Heart right ventricle (tissue), 16 donors: ENCODE measurements at regions not wholly inside any gene's neighbourhood (a gene's known extent, or its start where the extent isn't known, plus 50 kb on each side); places are given as distances from the start of the nearest gene placed in this dataset.

Source experiments
- ATAC-seq, 8 donors: fragments of 200-7000 bp; cut with Tn5 transposase; one replicate each; pipeline ENCODE4 v1.9.1; 2020; ENCODE audit warnings: mild to moderate bottlenecking in 8 of 8, moderate library complexity in 8 of 8, moderate number of reproducible peaks in 1 of 8
- DNase-seq, 2 donors: peaks; one replicate each; pipeline ENCODE4 v3.0.0-alpha.2; 2020
- H3K27ac ChIP-seq, 10 donors: fragments of 200-600 bp; sonication (generic) in 2 of 10; one replicate each; pipeline versions ENCODE4 v1.5.0 to v1.8.0; 2020 to 2022; ENCODE audit warnings: mild to moderate bottlenecking in 3 of 10
- H3K27me3 ChIP-seq, 7 donors: fragments of 200-600 bp; one replicate each; pipeline ENCODE4 v1.8.0; 2021 to 2022; ENCODE audit warnings: mild to moderate bottlenecking in 2 of 7
- H3K36me3 ChIP-seq, 9 donors: fragments of 200-600 bp; sonication (generic) in 1 of 9; one replicate each; pipeline versions ENCODE4 v1.5.0 to v1.8.0; 2020 to 2022; ENCODE audit warnings: mild to moderate bottlenecking in 2 of 9
- H3K4me1 ChIP-seq, 9 donors: fragments of 200-600 bp; sonication (generic) in 1 of 9; one replicate each; pipeline versions ENCODE4 v1.5.0 to v1.8.0; 2020 to 2022; ENCODE audit warnings: mild to moderate bottlenecking in 4 of 9
- H3K4me3 ChIP-seq, 10 donors: fragments of 200-600 bp; sonication (generic) in 2 of 10; one replicate each; pipeline versions ENCODE4 v1.5.0 to v1.8.0; 2020 to 2022; ENCODE audit warnings: mild to moderate bottlenecking in 7 of 10, moderate library complexity in 2 of 10
- H3K9me3 ChIP-seq, 11 donors: fragments of 200-600 bp in 10 of 11; sonication (generic) in 2 of 11; one replicate each; pipeline versions ENCODE4 v1.5.0 to v1.8.0; 2013 to 2022; ENCODE audit warnings: mild to moderate bottlenecking in 2 of 11, control low read depth in 1 of 11, moderate library complexity in 1 of 11
- WGBS, 2 donors: extraction: QIAGEN DNeasy Blood & Tissue Kit; methylation state at CpG; one replicate each; pipeline ENCODE4 v1.1.7; 2013; ENCODE audit warnings: inconsistent platforms in 1 of 2; 5-methylcytosine and 5-hydroxymethylcytosine counted together
- intact Hi-C, 10 donors: fragments of 100-400 bp; cut with DNase I; formaldehyde crosslinking; loops; one replicate each; pipeline versions ENCODE4 v1.11.1 to v1.14.2; 2022
- TF ChIP-seq, protein P1 (sequence below), 9 donors: fragments of 200-600 bp; sonication (generic) in 2 of 9; IDR thresholded peaks; one replicate each; pipeline versions ENCODE4 v1.5.0 to v1.8.0; 2021 to 2022; ENCODE audit warnings: antibody characterized with exemption in 9 of 9, mild to moderate bottlenecking in 5 of 9, moderate library complexity in 1 of 9
- donor health status: Arrhythmogenic right ventricular cardiomyopathy.
- donor health status: ischemic (EF 13 %, LVEDD 7.1; RV severe dilation, severe dysfunction).
- donor health status: healthy with polysubstance abuse.
- donor health status: DM: no; HTN: yes; CAD: no.
- donor health status: DM: no; HTN: no; CAD: no.
- donor health status: ischemic (EF 25% LVEDD 6.9; RV normal size, moderate dysfunction).
- donor health status: ischemic (EF 25% LVEDD 5.7; RV mildly dilated, moderate dysfunction).
- donor health status: healthy.
- donor health status: DM: yes; HTN: yes; CAD: no.
- donor health status: Ischemic cardiomyopathy.
- donor health status: ischemic (EF 35%, LVEDD 5.7; RV mildly dilated, moderate dysfunction).
- donor health status: nonischemic (EF 11% LVEDD 7.7; RV severe dilation, severe dysfunction).
- donor health status: DM: yes; HTN: yes; CAD: no.
- donor health status: PGD.
- donor health status: ischemic (EF 29% LVEDD 5.4; RV normal size, mild dysfunction).
- donor health status: nonischemic (EF 23%, LVEDD 6.1; RV moderate dilation, normal function).

DNA sequence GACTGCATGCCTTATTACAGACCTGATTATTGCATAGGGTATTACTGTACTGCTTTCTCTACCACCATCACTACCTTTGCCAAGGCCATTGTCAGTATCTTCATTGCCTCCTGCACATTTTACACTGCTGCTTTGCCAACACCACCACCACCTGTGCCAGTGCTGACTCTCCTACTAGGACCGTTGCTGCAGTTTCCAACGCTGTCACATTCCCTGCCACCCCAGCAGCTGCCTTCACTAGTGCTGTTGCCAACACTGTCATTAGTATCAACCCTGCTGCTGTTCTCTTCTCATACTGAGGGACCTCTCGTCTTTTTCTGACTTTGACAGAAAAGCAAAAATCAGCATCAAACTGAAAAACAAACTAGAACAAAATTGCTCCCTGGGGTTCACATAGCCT, 394.9 kb upstream of the B3GALT2 start:
- no peaks in the 10 kb centered on the region for H3K27me3 ChIP-seq
- TF ChIP-seq, protein P1, sequence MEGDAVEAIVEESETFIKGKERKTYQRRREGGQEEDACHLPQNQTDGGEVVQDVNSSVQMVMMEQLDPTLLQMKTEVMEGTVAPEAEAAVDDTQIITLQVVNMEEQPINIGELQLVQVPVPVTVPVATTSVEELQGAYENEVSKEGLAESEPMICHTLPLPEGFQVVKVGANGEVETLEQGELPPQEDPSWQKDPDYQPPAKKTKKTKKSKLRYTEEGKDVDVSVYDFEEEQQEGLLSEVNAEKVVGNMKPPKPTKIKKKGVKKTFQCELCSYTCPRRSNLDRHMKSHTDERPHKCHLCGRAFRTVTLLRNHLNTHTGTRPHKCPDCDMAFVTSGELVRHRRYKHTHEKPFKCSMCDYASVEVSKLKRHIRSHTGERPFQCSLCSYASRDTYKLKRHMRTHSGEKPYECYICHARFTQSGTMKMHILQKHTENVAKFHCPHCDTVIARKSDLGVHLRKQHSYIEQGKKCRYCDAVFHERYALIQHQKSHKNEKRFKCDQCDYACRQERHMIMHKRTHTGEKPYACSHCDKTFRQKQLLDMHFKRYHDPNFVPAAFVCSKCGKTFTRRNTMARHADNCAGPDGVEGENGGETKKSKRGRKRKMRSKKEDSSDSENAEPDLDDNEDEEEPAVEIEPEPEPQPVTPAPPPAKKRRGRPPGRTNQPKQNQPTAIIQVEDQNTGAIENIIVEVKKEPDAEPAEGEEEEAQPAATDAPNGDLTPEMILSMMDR (IDR thresholded peaks at IDR 0.05), result no peak
- DNase-seq, result peak; percentile 27
- H3K27ac ChIP-seq, result no peak overlapping the region
- ATAC-seq, result peak; percentile 34 to 94 (median 78)
- no peaks in the 10 kb centered on the region for H3K9me3 ChIP-seq
- 48 to 68% methylated on average over 3 of the region's 3 CpGs for WGBS, 2 donors
- H3K4me3 ChIP-seq, result no peak overlapping the region
- H3K36me3 ChIP-seq, result no peaks in the 10 kb centered on the region
- no peaks in the 10 kb centered on the region for H3K4me1 ChIP-seq
- intact Hi-C loops, result loop anchor here in 1 of 10 donors (10.0 kb wide), 1 partner anchor 177 kb away; no protein-coding TSS in a partner anchor

DNA sequence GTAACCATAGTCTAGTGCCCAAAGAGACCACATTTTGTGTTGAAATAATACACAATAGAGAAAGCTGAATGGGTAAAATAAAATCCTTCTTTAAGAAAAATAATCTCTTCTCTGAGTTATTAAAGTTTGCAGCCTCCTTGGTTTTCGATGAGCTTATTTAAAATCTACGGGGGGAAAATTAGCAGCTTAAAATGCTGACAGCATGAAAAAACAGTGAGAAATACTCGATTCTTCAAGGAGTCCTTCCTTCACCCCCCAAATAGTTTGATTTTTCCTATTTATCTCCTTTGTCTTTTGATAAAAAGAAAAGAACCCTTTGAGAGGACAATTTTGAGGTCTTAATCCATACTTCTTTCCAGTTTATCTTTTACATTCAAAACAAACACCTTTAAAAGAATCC, 394.0 kb upstream of the B3GALT2 start:
- Histone ChIP-seq H3K9me3 (no peaks in the 10 kb centered on the region), H3K4me1 (no peaks in the 10 kb centered on the region), H3K4me3 (no peak overlapping the region), H3K36me3 (no peaks in the 10 kb centered on the region), H3K27me3 (no peaks in the 10 kb centered on the region), H3K27ac (no peak overlapping the region)
- intact Hi-C loops, result loop anchor here in 1 of 10 donors (10.0 kb wide), 1 partner anchor 176 kb away; no protein-coding TSS in a partner anchor
- WGBS, 2 donors, result 95% methylated on average over 3 of the region's 3 CpGs
- ATAC-seq (no peak), DNase-seq (no peak)
- TF ChIP-seq, protein P1 (IDR thresholded peaks at IDR 0.05), result no peak

DNA sequence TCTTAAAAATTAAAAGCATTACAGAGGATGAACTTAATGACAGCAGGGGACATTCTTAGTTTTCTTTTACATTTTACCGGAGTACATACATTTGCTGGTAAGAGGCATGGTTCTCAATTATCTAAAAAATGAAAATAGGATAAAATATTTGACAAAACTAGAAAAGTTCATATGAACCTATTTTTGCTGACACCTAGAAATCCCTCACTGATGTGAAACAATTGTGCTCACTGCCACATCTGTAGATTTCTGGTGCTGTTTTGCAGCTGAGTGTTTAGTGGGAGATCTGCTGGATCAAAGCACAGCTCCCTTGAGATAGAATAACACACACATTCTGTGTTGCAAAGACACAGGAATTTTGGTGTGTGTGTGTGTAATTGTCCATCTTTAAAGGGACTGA, 392.9 kb upstream of the B3GALT2 start:
- TF ChIP-seq, protein P1 (IDR thresholded peaks at IDR 0.05), result no peak
- no peak overlapping the region for H3K4me3 ChIP-seq

DNA sequence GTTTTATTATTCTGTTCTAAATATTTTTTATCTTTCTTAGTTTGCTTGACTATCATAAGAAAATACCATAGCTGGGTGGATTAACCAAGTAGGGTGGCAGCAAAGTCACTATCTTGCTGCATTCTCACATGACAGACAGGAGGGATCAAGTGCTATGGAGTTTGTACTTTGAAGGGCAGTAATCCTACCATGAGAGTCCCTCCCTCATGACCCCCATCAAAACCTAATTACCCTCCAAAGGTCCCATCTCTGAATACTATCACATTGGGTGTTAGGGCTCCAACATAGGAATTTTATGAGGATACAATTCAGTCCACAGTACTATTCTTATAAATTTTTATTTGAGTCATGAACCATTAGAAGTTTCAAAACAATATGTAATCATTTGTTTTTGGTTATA, 388.5 kb upstream of the B3GALT2 start:
- DNase-seq (no peak), ATAC-seq (no peak)
- intact Hi-C loops, result no loop called here
- no peak overlapping the region for H3K4me3 ChIP-seq
- peaks cover 0 to 16% (median 0%) of the 10 kb centered on the region in 11 donors for H3K9me3 ChIP-seq
- TF ChIP-seq, protein P1 (IDR thresholded peaks at IDR 0.05), result no peak
- H3K27ac ChIP-seq, result no peak overlapping the region
- H3K36me3 ChIP-seq, result no peaks in the 10 kb centered on the region
- no peaks in the 10 kb centered on the region for H3K27me3 ChIP-seq
- no peaks in the 10 kb centered on the region for H3K4me1 ChIP-seq

More for the DNA sequence above, 392.9 kb upstream of the B3GALT2 start:
- Histone ChIP-seq H3K27me3 (no peaks in the 10 kb centered on the region), H3K27ac (no peak overlapping the region), H3K4me1 (no peaks in the 10 kb centered on the region), H3K36me3 (no peaks in the 10 kb centered on the region), H3K9me3 (no peaks in the 10 kb centered on the region)
- no peak for ATAC-seq
- DNase-seq, result no peak
- 97 to 98% methylated on average over 1 of the region's 1 CpG for WGBS, 2 donors
- intact Hi-C loops, result no loop called here

DNA sequence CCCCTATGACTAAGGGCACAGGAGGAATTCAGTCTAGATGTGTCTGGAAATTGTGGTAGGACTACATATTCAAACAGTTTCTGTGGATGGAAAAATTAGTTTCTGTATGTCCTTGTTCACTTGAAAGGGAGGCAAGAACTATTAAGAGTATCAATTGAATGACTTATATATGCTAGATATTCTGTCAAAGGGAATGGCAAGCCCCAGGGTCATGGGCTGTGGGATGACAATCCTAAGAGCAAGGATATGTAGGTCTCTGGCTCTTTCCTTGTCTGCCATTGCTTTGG, 383.5 kb upstream of the B3GALT2 start:
- intact Hi-C loops, result no loop called here
- no peak overlapping the region for H3K27ac ChIP-seq
- TF ChIP-seq, protein P1 (IDR thresholded peaks at IDR 0.05), result no peak
- peaks cover 0 to 16% (median 0%) of the 10 kb centered on the region in 11 donors for H3K9me3 ChIP-seq
- DNase-seq (no peak), ATAC-seq (no peak)
- no peaks in the 10 kb centered on the region for H3K36me3 ChIP-seq
- H3K4me3 ChIP-seq, result no peak overlapping the region
- peaks cover 0 to 17% (median 0%) of the 10 kb centered on the region in 9 donors for H3K4me1 ChIP-seq
- H3K27me3 ChIP-seq, result no peaks in the 10 kb centered on the region
